SU-DHL-6 (cell line): ENCODE measurements at regions not wholly inside any gene's neighbourhood (a gene's known extent, or its start where the extent isn't known, plus 50 kb on each side); places are given as distances from the start of the nearest gene placed in this dataset.

Experiments used
- H2AFZ ChIP-seq: fragments of 200-600 bp; sonication (generic); 2 replicates; pipeline ENCODE4 v1.6.1; 2014; ENCODE audit warnings: low read depth, mild to moderate bottlenecking, moderate library complexity, mixed read lengths, antibody characterized with exemption, low read length; ENCODE audit not compliant: severe bottlenecking
- H3F3A ChIP-seq: fragments of 200-600 bp; shearing (Covaris generic); 2 replicates; pipeline ENCODE4 v1.6.0; 2016; ENCODE audit warnings: antibody characterized with exemption, mild to moderate bottlenecking; ENCODE audit not compliant: insufficient read depth
- H3K27ac ChIP-seq: fragments of 200-600 bp; sonication (generic); 2 replicates; pipeline ENCODE4 v1.5.1; 2016; ENCODE audit warnings: low read depth, mild to moderate bottlenecking, low read length, moderate library complexity, mixed read lengths
- H3K27me3 ChIP-seq: fragments of 200-600 bp; sonication (generic), shearing (Covaris generic); 2 replicates; pipeline ENCODE4 v1.6.0; 2014; ENCODE audit warnings: mild to moderate bottlenecking, low read length
- H3K36me3 ChIP-seq: fragments of 200-600 bp; sonication (generic); 2 replicates; pipeline ENCODE4 v1.6.1; 2014; ENCODE audit warnings: mild to moderate bottlenecking, low read length, mixed read lengths
- H3K4me2 ChIP-seq: fragments of 300-600, 200-600 bp; shearing (Covaris generic), sonication (generic); 2 replicates; pipeline ENCODE4 v1.6.0; 2014; ENCODE audit warnings: low read length, low read depth, mild to moderate bottlenecking; ENCODE audit not compliant: poor library complexity, severe bottlenecking
- H3K4me3 ChIP-seq: fragments of 200-600 bp; sonication (generic); 2 replicates; pipeline ENCODE4 v1.5.1; 2014; ENCODE audit warnings: antibody characterized with exemption, low read length, mild to moderate bottlenecking, mixed read lengths; ENCODE audit not compliant: insufficient read depth, poor library complexity, severe bottlenecking
- H3K79me2 ChIP-seq: fragments of 200-600 bp; sonication (generic); 2 replicates; pipeline ENCODE4 v1.6.1; 2014; ENCODE audit warnings: mild to moderate bottlenecking, low read length, moderate library complexity; ENCODE audit not compliant: insufficient read depth
- H3K9ac ChIP-seq: fragments of 200-600 bp; sonication (generic); 2 replicates; pipeline ENCODE4 v1.7.0; 2014; ENCODE audit warnings: mild to moderate bottlenecking, low read length
- H3K9me2 ChIP-seq: fragments of 200-600 bp; sonication (generic); replicated peaks from 2 replicates; pipeline ENCODE4 v1.6.1; 2014; ENCODE audit warnings: low read length; ENCODE audit not compliant: insufficient read depth
- H3K9me3 ChIP-seq: fragments of 200-600 bp; sonication (generic); 2 replicates; pipeline ENCODE4 v1.6.1; 2014; ENCODE audit warnings: low read length, mixed read lengths; ENCODE audit not compliant: insufficient read depth
- H4K20me1 ChIP-seq: fragments of 200-600 bp; sonication (generic); 2 replicates; pipeline ENCODE4 v1.6.1; 2014; ENCODE audit warnings: low read depth, mild to moderate bottlenecking, antibody characterized with exemption, low read length, moderate library complexity, mixed read lengths
- EZH2phosphoT487 ChIP-seq: fragments of 200-600 bp; sonication (generic), shearing (Covaris generic); conservative IDR thresholded peaks from 2 replicates; pipeline ENCODE4 v1.6.1; 2018; ENCODE audit warnings: mild to moderate bottlenecking, antibody characterized with exemption, low read length, moderate library complexity, mixed read lengths
- TF ChIP-seq, protein P1 (sequence below): fragments of 200-600 bp; sonication (generic); IDR thresholded peaks from one replicate; pipeline ENCODE4 v1.5.1; 2017; ENCODE audit warnings: antibody characterized with exemption, mild to moderate bottlenecking, low read length, moderate library complexity; ENCODE audit not compliant: insufficient read depth, poor library complexity, severe bottlenecking

DNA sequence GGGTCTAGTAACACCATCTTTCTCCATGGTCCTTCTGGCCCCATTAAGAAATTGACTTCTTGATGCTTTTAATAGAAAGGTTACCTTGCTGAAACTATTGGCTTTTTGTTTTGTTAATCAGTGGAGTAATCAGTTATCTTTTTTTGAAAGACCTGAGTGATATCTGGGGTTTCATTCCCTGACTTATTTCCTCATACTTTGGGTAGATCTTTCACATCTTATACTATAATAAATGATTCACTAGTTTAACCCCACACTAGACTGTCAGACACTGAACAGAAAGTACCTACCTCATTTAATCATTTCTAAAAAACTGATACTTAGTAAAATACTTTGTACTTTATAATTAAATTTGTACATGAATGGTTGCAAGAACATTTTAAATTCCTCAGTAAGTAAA lies 1021.1 kb downstream of the STIM2 start:
- no peak for TF ChIP-seq EZH2phosphoT487
- TF ChIP-seq, protein P1, sequence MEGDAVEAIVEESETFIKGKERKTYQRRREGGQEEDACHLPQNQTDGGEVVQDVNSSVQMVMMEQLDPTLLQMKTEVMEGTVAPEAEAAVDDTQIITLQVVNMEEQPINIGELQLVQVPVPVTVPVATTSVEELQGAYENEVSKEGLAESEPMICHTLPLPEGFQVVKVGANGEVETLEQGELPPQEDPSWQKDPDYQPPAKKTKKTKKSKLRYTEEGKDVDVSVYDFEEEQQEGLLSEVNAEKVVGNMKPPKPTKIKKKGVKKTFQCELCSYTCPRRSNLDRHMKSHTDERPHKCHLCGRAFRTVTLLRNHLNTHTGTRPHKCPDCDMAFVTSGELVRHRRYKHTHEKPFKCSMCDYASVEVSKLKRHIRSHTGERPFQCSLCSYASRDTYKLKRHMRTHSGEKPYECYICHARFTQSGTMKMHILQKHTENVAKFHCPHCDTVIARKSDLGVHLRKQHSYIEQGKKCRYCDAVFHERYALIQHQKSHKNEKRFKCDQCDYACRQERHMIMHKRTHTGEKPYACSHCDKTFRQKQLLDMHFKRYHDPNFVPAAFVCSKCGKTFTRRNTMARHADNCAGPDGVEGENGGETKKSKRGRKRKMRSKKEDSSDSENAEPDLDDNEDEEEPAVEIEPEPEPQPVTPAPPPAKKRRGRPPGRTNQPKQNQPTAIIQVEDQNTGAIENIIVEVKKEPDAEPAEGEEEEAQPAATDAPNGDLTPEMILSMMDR = no peak
- Histone ChIP-seq H3K4me3 (no peak overlapping the region), H3K27ac (no peak overlapping the region), H3K9me2 (no peaks in the 10 kb centered on the region), H3K36me3 (no peaks in the 10 kb centered on the region), H3K4me2 (no peak overlapping the region), H4K20me1 (no peaks in the 10 kb centered on the region), H3F3A (no peaks in the 10 kb centered on the region), H3K9me3 (no peaks in the 10 kb centered on the region), H3K9ac (no peak overlapping the region), H3K79me2 (no peaks in the 10 kb centered on the region), H3K27me3 (no peaks in the 10 kb centered on the region), H2AFZ (no peak overlapping the region)

DNA sequence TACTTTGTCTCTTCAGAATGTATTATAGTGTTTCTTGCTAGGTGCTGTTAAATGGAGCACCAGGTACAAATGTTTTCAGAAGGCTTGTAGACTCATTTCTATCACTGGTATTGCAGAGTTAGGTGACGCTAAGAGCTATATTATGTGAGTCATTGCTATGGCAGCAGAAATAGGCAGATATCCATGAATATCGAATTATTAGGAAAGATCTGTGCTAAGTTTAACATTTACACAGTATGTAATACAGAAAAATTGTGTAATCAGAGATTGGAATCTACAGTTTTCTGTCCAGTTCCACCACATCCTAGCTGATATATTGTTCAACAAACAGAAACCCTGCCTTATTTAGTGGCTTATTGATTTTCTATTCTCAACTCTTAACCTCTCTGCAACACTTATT lies 1025.5 kb downstream of the STIM2 start:
- TF ChIP-seq, protein P1 = no peak
- TF ChIP-seq EZH2phosphoT487 = no peak
- Histone ChIP-seq H3K9ac (no peak overlapping the region), H3K9me3 (no peaks in the 10 kb centered on the region), H3K27ac (no peak overlapping the region), H3K9me2 (no peaks in the 10 kb centered on the region), H4K20me1 (no peaks in the 10 kb centered on the region), H3K4me2 (no peak overlapping the region), H3K79me2 (no peaks in the 10 kb centered on the region), H3K36me3 (no peaks in the 10 kb centered on the region), H3F3A (no peaks in the 10 kb centered on the region), H3K4me3 (no peak overlapping the region), H2AFZ (no peak overlapping the region), H3K27me3 (no peaks in the 10 kb centered on the region)

DNA sequence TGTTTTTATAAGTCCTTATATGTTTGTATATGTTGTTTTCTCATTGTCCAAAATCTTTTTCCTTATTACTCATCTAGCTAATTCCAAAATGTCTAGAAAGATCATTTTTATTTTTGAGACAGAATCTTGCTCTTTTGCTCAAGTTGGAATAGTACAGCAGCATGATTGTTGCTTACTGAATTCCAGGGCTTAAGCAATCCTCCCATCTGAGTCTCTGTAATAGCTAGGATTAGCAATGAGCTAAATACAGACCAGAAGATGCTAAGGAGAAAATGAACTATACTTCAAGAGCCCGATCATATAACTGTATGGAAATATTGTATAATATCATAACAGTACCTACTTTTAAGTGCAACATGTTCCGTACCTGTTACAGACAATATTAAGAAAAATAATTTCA lies 1027.0 kb downstream of the STIM2 start:
- Histone ChIP-seq H4K20me1 (no peaks in the 10 kb centered on the region), H3K9ac (no peak overlapping the region), H3K36me3 (no peaks in the 10 kb centered on the region), H3K79me2 (no peaks in the 10 kb centered on the region), H3K27ac (no peak overlapping the region), H3K9me2 (no peaks in the 10 kb centered on the region), H3K4me2 (no peak overlapping the region), H3K27me3 (no peaks in the 10 kb centered on the region), H3K4me3 (no peak overlapping the region), H3K9me3 (no peaks in the 10 kb centered on the region), H3F3A (no peaks in the 10 kb centered on the region), H2AFZ (no peak overlapping the region)
- TF ChIP-seq, protein P1 = no peak
- no peak for TF ChIP-seq EZH2phosphoT487

DNA sequence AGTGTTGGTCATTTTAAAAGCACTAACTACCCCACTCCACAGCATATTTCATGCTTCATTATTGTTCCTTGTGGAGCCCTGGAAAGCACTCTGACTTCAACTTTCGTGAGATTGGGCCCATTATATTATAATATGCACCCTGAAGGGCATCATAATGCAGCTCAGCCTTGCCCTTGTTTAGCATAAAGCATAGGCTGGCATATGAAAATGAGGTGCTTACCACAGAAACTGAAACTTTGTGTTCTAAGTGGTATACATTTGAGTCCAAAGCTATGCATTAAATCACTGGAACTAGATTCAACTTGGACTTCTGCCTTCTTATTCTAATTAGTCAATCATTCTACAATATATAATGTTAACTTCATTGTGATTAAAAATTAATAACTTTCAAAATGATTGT lies 1027.9 kb downstream of the STIM2 start:
- Histone ChIP-seq H2AFZ (no peak overlapping the region), H3K4me3 (no peak overlapping the region)

More for the DNA sequence above, 1027.9 kb downstream of the STIM2 start:
- Histone ChIP-seq H3K9ac (no peak overlapping the region), H3K27ac (no peak overlapping the region), H4K20me1 (no peaks in the 10 kb centered on the region), H3K9me2 (no peaks in the 10 kb centered on the region), H3K4me2 (no peak overlapping the region), H3K9me3 (no peaks in the 10 kb centered on the region), H3K79me2 (no peaks in the 10 kb centered on the region), H3K27me3 (no peaks in the 10 kb centered on the region), H3F3A (no peaks in the 10 kb centered on the region), H3K36me3 (no peaks in the 10 kb centered on the region)
- TF ChIP-seq, protein P1 = no peak
- TF ChIP-seq EZH2phosphoT487 = no peak
